GM21360 (cell line): ENCODE measurements at regions not wholly inside any gene's neighbourhood (a gene's known extent, or its start where the extent isn't known, plus 50 kb on each side); places are given as distances from the start of the nearest gene placed in this dataset.

Source experiments
- ATAC-seq: cut with Tn5 transposase; IDR thresholded peaks from one replicate; pipeline ENCODE4 v1.9.1; 2021; ENCODE audit warnings: mild to moderate bottlenecking, moderate library complexity; ENCODE audit not compliant: unreplicated experiment

DNA sequence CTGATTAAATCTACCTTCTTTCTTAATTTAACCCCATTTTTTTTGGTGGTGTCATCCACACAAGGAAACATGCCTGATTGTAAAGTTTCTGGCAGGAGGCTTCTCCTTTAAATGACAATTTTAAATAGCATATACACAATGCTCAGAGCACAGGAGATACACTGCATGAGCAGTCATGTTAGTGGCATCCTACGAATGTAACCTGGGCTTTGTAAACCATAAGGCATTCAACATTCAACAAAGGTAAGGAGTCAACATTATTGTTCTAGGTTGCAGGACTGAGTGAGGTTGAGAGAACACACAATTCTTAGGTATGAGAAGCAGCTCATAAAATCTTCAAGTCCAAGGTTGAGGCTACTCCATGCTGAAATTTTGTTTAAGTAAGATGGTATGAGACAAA lies 266.6 kb upstream of the SIX2 start:
- ATAC-seq, result no peak

DNA sequence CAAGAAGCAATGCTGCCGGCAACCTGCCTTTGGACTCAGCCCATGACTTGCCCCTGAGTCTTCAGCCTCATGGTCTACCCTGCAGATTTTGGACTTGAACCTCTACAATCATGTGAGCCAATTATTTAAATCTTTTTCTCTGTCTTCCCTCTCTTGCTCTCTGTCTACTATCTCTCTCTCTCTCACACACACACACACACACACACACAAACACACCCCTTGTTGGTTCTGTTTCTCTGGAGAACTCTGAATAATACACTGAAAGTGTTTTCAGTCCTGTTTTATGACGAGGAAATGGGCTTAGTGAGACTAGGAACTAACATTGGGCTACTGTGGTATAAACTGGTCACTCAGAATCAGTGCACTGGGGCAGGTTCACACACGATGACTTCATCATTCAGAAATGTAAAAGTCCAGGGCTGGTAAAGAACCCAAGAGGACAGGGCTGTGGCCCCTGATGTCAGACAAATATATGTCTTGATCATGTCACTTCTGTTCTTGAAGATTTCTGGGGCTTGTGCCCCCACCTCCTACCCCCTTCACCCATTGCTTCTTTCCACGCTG lies 266.1 kb upstream of the SIX2 start:
- ATAC-seq, result no peak

DNA sequence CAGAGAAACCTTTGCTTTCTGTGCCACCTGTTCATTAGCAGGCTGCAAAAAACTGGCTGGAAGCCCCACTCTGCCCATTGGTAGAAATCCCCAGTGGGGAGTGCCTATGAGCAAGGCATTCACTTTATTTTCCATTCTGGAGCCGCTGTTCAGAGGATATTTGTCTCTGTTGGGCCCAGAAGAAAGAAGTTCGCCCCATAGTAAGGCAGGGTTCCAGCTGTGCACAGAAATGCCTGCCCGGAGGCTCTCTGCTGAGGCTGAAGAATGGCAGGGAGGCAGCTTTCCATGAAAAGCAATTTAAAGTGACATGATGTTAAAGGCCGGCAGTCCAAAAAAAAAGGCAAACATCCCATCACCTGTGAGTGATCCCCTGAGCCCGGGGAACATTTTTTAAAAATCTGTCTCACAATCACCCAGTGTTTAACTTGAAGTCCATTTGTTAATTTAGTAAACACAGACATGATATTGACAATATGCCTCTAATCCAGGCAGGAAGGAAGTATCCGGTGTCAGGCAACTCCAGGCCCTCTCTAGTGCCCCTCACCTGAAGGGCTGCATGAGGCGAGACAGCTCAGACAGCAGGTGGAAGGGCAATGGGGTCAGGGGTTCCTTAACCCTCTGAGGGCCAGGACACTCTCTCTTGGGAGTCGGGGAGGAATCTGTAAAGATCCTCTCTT lies 265.1 kb upstream of the SIX2 start:
- no peak for ATAC-seq

DNA sequence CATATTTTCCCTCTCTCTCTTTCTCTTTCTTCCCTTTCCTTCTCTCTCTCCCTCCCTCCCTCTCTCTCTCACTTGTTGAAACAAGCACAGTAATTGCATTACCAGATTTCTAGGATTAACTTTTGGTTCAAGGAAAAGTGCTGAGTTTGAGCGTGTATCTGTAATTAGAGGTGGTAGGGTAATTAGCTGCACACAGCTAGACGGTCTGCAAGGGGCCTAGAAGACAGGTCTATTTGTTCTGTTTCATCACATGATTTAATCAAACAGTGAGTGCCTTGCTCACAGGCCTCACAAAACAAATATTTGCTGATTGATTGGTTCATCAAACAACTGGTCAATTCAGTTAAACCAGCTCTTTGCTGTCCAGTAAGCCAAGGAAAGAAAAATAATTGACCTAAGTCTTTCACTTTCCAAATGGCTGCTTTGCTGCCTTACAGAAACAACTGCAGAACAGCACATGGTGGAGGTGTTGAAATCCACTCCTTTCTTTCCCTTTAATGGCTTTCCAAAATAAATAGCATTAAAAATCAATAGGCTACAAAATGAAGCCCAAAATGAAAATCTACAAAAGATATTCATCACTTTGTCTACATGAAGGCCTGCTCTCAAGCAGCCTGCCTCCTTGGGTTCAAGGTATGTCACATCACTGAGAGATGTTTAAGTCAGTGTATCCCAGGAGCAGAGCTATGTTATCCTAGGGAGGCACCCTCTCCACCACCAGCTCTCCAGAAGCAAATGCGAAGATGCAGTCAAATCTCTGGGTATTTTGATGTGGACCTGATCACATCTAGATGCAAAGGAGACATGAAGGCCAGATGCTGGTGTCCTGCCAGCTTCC lies 264.4 kb upstream of the SIX2 start:
- no peak for ATAC-seq

DNA sequence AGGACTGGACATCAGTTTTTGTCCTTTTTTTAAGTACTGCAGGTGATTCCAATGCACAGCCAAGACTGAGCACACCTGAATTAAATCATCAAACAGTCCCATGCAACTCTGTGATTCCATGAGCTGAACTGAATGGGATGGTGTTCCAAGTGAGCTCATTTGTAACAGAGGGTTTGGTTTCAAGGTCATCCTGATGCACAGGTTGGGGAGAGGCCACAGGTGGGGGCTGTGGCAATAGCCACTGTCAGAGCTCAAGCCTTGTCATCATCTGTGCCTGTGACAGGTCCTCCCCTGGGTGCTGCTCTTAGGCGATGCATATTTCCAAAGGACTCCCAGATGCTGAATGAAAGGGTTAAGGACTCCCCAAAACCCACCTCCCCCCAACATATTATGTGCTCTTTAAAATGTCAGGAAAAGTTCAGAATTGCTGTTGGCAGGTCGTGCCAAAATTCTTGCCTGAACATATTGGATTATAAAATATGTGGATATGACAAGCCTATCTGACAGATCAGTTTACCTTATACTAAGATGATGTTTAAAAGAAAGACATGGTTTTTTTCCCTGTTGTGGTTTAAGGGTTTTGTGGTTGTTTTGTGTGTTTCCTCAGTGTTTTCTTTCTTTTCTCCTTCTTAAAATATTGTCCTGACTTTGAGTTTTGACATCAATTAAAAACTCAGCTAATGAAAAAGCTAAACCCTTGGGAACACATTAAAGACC lies 263.5 kb upstream of the SIX2 start:
- ATAC-seq, result no peak

DNA sequence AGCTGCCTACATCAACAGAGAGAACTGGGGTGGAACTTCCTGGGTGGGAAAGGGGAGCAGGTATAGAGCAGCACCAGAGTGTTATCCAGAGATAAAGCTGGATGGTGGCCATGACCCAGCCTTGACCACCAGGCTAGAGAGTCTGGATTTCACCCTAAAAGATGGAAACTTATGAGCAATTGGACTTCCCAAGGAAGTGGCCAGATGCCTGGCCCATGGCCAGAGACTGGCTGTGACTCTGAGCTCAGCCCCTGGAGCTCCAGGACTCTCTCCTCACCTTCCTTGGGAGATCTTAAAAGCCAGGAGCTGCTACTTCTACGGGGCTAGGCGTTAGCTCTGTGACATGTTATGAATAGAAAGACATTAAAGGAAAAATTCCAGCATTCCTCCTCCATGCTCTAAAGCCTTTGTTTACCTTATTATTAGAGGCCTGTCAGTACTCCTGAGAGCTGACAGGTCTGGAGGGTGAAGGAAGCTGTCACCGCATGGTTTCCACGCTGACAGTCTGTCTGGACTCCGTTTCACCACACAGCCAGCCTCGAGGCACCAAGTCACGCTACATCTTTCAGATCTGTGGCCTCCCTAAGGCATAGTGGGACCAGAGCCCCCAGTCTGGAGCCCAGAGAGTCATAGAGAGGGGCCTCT lies 260.0 kb upstream of the SIX2 start:
- no peak for ATAC-seq

DNA sequence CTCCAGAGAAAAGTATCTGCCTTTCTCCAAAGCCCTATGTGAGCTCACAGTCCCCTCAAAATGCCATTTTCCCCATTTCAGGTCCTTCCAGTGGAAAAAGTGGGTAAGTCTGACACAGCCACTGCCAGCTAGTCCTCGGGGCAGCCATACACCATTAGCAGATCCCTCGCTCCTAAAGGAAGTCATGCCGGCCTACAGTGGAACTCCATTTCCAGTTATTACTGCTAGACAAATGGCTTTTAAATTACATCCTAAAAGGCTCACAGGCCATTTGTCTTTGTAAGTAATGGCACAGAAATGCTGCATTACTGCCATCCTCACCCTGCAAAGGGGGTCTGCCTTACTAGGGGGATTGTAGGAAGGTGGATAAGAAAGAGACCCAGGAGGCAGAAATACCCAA lies 259.4 kb upstream of the SIX2 start:
- no peak for ATAC-seq

DNA sequence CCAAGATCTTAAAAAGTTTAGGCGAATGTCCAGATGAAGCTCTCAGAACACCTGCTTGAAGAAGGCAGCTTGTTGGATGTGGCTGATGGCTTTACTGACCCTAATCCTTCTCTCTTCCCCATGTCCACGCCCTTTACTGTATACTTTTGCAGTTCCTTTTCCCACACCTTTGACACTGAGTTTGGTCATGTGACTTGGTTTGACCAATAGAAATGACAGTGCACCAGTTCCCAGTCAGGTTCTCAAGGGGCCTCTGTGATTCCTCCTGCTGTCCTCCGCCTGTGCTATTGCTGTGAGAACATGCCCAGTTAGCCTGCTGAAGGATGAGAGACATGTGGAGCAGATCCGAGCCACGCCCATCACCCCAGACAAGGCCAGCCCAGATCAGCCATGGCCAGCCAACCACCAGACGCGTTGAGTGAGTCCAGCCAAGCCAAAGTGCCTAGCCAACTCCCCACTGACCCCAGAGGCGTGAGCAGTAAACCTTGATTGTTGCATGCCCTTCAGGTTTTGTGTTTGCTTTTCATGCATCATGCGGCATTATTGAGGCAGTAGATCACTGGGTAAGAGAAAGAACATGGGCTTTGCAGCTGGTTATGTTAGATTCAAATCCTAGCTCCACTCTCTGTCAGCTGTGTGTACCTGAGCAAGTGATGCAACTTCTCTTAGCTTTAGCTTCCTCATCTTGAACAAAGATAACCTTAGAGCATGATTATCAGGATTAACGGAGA lies 258.0 kb upstream of the SIX2 start:
- no peak for ATAC-seq

DNA sequence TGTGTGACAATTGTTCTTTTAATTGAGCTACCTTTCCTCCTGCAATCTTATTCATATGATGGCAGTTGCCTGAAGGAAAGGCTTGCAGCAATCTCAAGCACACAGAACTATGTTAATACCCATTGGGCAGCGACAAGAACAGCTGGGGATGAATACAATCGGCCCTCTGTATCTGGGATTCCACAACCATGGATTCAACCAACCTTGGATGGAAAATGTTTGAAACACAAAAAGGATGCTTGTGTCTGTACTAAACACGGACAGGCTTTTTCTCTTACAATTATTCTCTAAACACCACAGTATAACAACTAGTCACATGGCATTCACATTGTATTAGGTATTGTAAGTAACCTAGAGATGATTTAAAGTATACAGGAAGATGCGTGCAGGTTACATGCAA lies 256.1 kb upstream of the SIX2 start:
- ATAC-seq, result no peak

DNA sequence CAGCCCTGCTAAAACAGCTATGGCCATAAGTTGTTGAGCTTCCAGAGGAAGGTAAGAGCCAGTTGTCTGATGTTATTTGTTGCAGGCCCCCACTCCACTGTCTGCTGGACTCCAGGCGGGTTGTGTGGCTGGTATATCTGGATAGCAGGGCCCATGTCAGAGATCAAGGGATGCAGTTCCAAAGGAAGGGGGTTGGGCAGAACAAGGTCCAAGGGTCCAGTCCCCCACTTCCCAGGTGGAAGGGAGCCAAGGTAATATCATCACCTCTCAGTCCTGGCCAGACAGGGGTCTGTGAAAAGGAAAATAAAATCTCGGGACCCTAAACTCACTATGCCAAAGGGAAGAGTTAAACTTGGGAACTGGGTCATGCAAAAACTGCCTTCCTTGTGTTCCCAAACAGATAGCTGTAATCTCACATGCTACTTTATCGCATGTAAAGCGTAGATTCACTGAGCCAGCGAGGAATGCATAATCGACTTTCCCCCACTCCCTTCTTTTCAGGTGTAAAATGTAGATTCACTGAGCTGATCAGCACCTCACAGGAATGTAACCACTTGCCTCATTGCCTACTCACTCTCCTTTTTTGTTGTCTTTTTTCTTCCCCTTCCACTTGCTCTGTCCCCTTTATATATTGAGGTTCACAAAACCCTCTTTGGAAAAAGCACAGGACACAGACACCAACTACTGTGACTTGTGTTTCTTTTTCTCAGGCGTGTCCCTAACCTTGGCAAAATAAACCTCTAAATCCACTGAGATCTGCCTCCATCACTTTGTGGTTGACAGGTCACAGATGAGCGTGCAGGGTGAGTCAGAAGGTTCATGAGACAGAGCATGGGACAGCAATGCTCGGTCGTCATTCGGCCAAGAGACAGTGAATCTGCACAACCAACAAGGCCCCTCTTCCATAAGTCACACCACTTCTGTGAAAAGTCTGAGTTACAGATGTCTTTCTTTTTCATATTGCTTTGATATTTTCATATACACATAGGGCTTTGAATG lies 255.3 kb upstream of the SIX2 start:
- ATAC-seq, result no peak

DNA sequence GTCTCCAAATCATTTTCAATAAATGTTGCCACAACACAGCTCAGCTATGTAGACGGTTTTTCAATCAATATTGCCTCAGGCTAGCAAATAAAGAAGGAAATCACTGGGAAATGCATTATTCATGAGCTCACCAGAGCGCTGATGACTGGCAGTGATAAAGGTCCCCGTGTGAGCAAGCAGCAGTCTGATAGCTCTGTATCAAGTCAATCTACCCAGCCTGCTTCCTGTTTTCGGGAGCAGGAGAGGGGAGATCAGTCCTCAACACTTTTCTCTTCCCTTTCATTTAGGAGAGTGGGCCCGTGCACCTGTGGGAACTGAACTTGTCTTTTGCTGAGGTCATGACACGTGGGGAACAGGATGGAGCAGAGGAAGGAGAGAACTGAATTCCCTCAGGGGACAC lies 253.9 kb upstream of the SIX2 start:
- no peak for ATAC-seq

DNA sequence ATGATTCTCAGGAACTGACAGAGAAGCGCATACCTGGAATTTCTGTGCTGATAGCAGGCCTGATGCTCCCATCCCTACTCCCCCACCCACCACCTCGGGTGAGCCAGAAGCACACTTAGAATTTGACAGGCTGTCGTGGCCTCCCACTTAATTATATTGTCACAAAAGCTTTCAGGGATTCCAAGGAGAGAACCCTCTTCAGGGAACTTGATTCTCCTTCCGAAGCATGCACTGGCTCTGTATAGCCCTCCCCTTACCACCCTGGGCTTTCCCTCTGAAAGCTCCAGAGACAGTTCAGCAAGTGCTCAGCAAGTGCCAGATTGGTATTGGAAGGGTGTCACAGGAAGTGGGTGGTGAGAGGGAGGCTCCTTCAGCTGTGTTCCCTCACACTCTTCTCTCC lies 252.5 kb upstream of the SIX2 start:
- no peak for ATAC-seq

DNA sequence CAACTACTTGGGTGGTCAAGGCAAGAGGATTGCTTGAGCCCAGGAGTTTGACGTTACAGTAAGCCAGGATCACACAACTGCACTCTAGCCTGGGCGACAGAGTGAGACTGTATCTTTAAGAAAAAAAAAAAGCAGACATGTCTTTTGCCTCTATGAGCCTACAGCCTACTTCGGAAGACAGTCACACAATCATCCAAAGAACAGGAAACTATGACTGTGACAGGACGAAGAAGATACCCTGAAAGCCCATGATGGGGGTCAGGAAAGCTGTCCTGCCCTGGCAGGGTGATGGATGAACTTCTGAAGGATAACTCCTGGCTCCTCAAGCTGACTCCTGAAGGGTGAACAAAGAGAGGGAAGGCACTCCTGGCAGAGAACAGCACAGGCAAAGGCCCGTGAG lies 251.7 kb upstream of the SIX2 start:
- no peak for ATAC-seq

DNA sequence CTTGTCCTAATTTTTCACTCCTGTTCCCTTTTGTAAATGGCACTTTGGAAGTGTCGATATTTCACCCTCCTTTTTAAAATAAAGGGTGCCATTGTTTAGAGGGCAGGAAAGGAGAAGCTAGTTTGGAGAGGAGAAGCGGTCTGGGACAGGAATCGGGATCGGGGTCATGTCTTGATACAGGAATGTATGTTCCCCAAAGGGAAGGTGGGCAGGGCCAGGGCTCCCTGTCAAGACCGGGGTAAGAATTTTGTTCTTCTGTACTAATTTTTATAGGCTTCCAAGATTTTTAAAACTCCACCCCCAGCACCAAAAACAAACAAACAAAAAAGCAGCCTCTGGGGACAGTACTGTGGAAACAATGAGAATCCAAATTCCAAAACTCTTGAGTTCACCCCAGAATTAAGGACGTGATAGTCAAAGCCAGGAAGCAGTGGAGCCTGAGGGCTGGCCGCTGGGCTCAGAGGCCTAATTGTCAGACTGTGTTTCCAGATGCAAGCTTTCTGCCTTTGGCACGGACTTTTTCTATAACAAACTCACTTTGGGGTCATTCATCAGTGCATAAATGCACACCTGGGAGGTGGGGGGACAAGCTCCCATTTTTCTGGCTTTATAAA lies 250.4 kb upstream of the SIX2 start:
- no peak for ATAC-seq

DNA sequence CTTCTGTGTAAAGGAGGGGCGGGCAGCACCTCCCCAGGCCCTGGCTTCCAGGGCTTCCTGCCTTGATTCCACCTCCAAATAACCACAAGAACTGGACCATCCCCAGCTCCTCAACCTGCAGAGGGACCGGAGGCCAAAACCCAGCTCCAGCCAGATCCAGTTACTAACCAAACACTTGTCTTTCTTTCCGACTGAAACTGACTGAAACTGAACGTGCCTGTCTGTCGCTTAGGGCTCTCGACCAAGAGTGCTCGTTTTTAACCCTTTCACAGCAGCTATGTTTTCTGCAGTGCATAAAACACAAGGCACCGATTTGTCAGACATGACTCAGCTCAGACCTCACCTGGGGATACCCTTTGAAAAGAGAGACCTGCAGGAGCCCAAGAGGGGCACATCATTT lies 249.9 kb upstream of the SIX2 start:
- ATAC-seq, result no peak

DNA sequence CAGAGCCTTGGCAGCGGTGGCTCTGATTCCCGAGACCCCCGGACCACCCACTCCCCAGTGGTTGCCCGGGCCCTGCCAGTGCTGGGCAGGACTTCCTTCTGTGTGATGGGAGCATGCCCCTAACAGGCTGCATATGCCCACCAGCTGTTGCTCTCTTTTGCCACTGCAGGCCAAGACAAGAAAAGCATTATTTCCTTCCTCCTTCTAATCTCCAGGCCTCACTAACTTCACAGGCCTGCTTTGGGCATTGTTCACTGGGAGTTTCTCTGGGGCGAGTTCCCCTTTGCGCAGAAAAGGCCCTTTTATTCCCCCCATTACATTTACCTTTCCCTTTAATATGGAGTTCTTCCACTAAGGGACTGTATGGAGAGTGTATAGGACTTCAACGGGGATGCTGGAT lies 249.1 kb upstream of the SIX2 start:
- ATAC-seq, result no peak

DNA sequence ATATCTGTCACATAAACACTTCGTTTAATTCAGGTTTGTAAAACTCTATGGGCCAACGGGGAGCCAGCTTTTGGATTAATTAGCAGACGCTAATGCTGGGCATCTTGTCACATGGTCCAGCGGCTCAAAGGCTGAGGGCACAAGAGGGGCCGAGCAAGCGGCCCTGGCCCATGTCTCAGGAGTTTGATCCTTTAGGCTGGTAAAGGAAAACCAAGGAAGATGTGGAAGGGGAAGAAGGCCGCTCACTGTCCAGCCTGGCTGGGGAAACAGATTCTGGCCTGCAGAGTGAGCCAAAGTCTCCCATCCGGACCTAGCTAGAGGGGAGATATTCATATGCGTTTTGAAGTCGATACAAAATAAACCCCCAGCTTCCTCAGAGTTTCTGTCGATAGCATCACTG lies 248.6 kb upstream of the SIX2 start:
- no peak for ATAC-seq

DNA sequence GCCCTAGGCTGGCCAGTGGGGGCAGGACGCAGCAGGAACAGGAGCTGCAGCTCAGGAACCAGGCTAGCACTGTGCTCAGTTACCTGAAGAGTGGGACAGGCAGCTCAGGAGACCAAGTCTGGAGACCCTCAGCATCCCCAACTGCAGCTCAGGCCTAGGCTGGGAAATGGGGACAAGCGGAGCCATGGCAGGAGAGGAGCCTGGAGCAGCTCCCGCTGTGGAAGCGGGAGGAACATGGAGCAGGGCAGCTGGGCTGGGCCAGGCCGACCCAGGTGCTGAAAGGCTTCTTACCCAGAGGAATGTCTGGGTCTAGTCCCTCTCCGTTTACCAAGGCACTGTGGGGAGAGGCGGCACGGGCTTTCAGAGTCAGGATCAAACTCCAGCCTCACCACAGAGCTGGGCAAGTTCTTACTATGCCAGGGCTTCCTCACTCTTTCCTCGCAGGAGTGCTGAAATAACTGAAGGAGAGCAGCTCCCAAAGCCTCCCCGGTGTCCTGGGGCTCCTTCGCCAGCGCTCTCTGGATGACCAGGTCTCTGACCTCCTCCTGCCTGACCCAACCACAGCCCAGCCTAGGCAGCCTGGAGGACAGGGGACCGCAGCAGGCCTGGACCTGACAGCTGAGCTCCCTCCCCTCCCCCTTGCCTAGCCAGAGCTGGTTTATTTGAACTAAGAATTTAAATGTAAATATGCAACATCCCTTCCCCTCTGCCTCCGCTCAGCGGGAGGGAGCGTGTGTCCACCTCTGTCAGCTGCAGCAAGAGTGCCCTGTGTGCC lies 247.8 kb upstream of the SIX2 start:
- ATAC-seq, result no peak
